Retinal pigment epithelial cell (primary cell): ENCODE measurements at regions not wholly inside any gene's neighbourhood (a gene's known extent, or its start where the extent isn't known, plus 50 kb on each side); places are given as distances from the start of the nearest gene placed in this dataset.

Experiments
- DNase-seq: peaks from one replicate; pipeline ENCODE4 v3.0.0-alpha.2; 2010; ENCODE audit warnings: low read depth
- H3K4me3 ChIP-seq: 2 replicates; pipeline ENCODE4 v1.5.1; 2011; ENCODE audit warnings: mild to moderate bottlenecking, low read length, control low read depth, moderate library complexity
- TF ChIP-seq, protein P1 (sequence below): conservative IDR thresholded peaks from 2 replicates; pipeline ENCODE4 v1.5.1; 2011; ENCODE audit warnings: low read depth, low read length, control low read depth, inconsistent platforms

DNA sequence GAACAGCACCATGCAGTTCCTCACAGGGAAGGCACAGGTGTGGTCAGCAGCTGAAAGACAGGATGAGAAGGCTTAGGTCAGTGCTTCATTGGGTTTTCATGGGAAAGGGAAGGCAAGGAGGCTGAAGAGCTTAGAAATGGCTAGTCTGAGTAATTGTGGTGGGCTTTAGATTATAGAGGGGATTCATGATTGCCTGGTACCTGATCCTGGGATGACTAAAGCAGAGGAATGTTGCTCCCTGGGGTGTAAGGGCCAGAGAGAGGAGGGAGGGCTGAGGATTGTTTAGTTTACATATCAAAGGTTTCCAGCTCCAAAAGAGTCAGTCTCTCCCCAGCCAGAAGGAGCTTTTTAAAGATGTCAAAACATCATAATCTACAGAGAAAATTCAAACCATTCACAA, 396.3 kb upstream of the POM121L12 start:
- H3K4me3 ChIP-seq: no peak overlapping the region
- TF ChIP-seq, protein P1, sequence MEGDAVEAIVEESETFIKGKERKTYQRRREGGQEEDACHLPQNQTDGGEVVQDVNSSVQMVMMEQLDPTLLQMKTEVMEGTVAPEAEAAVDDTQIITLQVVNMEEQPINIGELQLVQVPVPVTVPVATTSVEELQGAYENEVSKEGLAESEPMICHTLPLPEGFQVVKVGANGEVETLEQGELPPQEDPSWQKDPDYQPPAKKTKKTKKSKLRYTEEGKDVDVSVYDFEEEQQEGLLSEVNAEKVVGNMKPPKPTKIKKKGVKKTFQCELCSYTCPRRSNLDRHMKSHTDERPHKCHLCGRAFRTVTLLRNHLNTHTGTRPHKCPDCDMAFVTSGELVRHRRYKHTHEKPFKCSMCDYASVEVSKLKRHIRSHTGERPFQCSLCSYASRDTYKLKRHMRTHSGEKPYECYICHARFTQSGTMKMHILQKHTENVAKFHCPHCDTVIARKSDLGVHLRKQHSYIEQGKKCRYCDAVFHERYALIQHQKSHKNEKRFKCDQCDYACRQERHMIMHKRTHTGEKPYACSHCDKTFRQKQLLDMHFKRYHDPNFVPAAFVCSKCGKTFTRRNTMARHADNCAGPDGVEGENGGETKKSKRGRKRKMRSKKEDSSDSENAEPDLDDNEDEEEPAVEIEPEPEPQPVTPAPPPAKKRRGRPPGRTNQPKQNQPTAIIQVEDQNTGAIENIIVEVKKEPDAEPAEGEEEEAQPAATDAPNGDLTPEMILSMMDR: no peak
- no peak for DNase-seq

DNA sequence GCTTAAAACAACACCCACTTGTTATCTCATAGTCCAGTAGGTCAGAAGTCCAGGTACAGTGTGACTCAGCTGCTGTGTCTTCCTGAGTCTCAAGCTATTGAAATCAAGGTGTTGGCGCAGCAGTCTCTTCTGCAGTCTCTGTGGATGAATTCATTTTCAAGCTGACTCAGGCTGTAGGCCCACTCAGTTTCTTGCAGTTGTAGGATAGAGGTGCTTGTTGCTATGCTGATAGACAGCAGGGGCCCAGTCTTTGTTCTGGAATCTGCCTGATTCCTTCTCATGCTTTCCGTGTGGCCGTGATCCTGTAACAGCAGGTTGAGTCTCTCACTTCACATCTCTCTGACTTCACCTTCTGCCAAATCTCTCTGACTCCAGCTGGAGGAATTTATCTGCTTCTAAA, 400.4 kb upstream of the POM121L12 start:
- no peak overlapping the region for H3K4me3 ChIP-seq
- no peak for DNase-seq
- TF ChIP-seq, protein P1: no peak

DNA sequence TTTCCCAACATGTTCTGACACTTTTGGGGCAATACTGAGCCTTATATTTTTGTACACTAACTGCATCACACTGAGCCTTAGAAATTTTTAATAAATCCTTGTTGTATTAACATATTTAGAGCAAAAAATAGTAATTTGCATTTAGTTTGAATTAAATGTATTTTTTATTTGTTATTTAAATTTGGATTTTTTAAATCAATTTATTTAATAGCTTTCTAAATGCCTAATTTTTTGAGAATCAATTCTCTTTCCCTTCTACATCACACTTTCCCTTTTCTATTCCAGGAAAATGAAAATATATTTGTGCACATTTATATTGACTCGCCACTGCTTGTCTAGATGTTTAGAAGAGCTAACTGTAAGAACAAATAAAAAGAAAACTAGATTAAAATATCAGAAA, 414.6 kb upstream of the POM121L12 start:
- DNase-seq: no peak
- TF ChIP-seq, protein P1: no peak
- no peak overlapping the region for H3K4me3 ChIP-seq

DNA sequence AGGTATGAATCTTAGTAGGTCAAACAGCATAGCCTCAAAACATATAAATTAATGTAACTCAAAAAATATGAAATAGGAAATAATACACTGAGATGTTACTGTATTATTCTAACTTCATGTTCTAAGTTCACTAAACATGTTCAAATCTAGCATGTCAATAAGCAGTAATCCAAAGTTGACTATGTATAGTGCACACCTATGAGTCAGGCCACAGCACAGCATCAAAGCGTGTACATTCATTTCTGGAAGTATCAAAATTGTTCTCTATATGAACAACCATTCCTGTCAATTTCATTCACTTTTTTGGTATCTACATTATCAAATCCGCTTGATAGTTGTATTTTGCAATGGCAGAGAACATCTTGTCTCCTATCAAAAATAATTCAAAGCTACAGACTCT, 418.9 kb upstream of the POM121L12 start:
- TF ChIP-seq, protein P1: no peak
- H3K4me3 ChIP-seq: no peak overlapping the region
- no peak for DNase-seq

DNA sequence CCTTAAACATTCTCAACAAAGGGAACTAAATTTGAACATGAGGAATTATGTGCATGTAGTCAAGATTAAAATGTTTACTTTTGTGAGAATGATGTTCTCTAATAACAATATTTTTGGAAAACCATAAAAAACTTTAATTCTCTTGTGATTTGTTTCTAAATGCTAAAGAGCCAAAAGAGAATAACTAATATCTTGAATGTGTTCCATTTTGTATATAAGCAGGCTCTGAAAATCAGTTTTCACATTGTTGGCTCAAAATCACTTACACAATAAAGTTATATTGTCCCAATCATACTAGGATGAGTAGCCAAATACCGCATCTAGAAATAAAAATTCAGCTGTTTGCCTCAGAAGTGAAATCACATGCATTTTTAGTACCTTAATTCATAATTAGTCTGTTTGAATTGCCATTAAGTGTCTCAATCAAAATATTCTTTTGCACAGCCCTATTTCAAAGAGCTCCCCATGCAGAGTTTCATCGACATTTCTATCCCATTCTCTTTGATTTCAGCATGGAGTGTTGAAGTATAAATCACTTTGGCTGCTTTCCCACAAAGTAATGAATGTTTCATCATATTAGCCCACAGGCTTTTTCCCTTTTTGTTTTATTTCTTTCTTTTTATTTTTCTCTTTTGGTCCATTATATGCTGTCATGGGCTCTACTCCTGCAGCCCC, 420.3 kb upstream of the POM121L12 start:
- DNase-seq: no peak
- TF ChIP-seq, protein P1: no peak
- H3K4me3 ChIP-seq: no peak overlapping the region

DNA sequence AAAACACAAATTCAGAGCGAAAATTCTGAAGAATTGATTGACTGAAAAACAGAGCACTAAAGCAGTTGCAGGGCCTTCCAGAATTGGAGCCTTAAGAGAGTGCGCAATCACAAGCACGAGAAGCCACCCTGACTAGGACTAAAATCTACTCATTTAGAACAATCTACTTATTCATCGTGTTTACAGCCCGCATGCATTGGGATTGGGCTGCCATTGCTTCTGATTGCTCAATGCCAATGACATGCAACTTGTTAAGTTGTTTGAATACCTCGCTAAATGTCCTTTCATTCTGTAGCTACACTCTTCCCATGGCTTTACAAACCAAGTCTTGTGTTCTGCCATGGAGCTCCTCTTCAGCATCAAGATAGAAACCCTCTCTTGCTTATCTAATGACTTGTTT, 425.9 kb upstream of the POM121L12 start:
- no peak overlapping the region for H3K4me3 ChIP-seq
- TF ChIP-seq, protein P1: no peak
- DNase-seq: no peak

DNA sequence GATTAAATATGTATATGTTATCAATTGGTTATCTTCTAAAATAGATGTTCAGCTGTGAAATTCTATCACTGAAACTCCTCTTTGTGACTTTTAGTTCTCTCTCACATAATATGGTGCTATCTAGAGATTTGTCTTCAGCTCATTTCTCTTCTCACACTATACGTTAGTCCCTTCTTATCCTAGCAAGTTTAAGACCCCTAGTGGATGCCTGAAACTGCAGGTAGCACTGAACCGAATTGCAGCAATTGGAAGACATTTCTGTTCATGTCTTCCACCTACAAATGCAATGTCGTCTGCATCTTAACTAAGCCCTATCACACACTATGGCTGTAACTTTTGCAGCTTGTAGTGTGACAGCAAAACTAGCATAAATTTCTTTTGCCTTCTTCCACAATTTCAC, 442.7 kb upstream of the POM121L12 start:
- TF ChIP-seq, protein P1: no peak
- no peak overlapping the region for H3K4me3 ChIP-seq
- no peak for DNase-seq
